ENCODE measurements at regions not wholly inside any gene's neighbourhood (a gene's known extent, or its start where the extent isn't known, plus 50 kb on each side); places are given as distances from the start of the nearest gene placed in this dataset.

DNA sequence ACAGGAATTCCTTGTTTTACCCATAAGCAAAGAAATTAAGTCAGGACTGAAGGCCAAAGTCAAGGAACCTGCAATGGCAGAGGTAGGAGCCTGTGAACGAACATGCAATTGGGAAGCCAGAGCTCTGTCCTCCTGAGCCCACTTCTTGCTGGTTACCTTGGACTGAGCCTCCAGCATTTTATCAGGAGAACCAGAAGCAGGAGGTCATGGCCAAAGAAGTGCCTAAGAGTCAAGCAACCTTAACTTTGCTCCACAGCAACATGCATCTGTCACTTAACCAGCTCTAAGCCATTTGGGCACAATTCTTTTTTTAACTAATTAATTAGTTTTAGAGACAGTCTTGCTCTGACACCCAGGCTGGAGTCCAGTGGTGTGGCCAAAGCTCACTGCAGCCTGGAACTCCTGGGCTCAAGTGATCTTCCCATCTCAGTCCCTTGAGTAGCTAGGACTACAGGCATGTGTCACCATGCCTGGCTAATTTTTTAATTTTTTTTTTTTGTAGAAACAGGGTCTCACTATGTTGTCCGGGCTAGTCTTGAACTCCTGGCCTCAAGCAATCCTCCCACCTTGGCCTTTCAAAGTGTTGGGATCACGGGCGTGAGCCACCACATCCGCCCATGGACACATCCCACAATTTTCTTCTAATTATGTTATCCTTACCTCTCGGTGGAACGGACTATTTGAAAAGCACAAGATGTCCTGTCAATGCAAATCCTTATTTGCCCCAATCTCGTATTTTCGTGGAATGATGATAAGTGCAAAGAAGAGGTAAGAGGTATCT, 334.2 kb downstream of the CD83 start:
- TF ChIP-seq, protein P1, sequence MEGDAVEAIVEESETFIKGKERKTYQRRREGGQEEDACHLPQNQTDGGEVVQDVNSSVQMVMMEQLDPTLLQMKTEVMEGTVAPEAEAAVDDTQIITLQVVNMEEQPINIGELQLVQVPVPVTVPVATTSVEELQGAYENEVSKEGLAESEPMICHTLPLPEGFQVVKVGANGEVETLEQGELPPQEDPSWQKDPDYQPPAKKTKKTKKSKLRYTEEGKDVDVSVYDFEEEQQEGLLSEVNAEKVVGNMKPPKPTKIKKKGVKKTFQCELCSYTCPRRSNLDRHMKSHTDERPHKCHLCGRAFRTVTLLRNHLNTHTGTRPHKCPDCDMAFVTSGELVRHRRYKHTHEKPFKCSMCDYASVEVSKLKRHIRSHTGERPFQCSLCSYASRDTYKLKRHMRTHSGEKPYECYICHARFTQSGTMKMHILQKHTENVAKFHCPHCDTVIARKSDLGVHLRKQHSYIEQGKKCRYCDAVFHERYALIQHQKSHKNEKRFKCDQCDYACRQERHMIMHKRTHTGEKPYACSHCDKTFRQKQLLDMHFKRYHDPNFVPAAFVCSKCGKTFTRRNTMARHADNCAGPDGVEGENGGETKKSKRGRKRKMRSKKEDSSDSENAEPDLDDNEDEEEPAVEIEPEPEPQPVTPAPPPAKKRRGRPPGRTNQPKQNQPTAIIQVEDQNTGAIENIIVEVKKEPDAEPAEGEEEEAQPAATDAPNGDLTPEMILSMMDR (IDR thresholded peaks at IDR 0.05), result no peak
- TF ChIP-seq POLR2A (IDR thresholded peaks at IDR 0.05) (no peak), EP300 (IDR thresholded peaks at IDR 0.05) (no peak), POLR2AphosphoS5 (IDR thresholded peaks at IDR 0.05) (no peak)

All from sigmoid colon (tissue), 4 donors.